GM18868 (cell line): ENCODE measurements at regions not wholly inside any gene's neighbourhood (a gene's known extent, or its start where the extent isn't known, plus 50 kb on each side); places are given as distances from the start of the nearest gene placed in this dataset.
"Not testable (repeated sequence)": the region's sequence is repeated elsewhere in the genome, so short reads cannot be mapped to it uniquely, and the experiment has no call there.

ENCODE experiments used
- ATAC-seq: cut with Tn5 transposase; IDR thresholded peaks from one replicate; pipeline ENCODE4 v1.9.1; 2021; ENCODE audit warnings: mild to moderate bottlenecking, moderate library complexity; ENCODE audit not compliant: unreplicated experiment

GRCh38 chr6:167661552-167662044 lies 165.1 kb upstream of the AFDN start:
- no peak for ATAC-seq

- no peak for ATAC-seq
Observed at GRCh38 chr6:167662075-167662880, 164.4 kb upstream of the AFDN start.

- ATAC-seq, result no peak
Observed at GRCh38 chr6:167662881-167663205, 163.9 kb upstream of the AFDN start.

- no peak for ATAC-seq
Observed at GRCh38 chr6:167663316-167663715, 163.4 kb upstream of the AFDN start.

GRCh38 chr6:167663784-167664443 lies 162.8 kb upstream of the AFDN start:
- no peak for ATAC-seq

- ATAC-seq, result no peak
Observed at GRCh38 chr6:167664678-167665660, 161.7 kb upstream of the AFDN start.

GRCh38 chr6:167665698-167666330 lies 160.9 kb upstream of the AFDN start:
- no peak for ATAC-seq

GRCh38 chr6:167666571-167667203 lies 160.0 kb upstream of the AFDN start:
- no peak for ATAC-seq

GRCh38 chr6:167667204-167668018 lies 159.3 kb upstream of the AFDN start:
- no peak for ATAC-seq

GRCh38 chr6:167668019-167668753 lies 158.5 kb upstream of the AFDN start:
- no peak for ATAC-seq

GRCh38 chr6:167668754-167669552 lies 157.8 kb upstream of the AFDN start:
- no peak for ATAC-seq

GRCh38 chr6:167669553-167669849 lies 157.2 kb upstream of the AFDN start:
- ATAC-seq, result no peak

GRCh38 chr6:167669870-167670802 lies 156.6 kb upstream of the AFDN start:
- no peak for ATAC-seq

- ATAC-seq, result no peak
Observed at GRCh38 chr6:167670938-167671338, 155.8 kb upstream of the AFDN start.

GRCh38 chr6:167671379-167671976 lies 155.2 kb upstream of the AFDN start:
- not testable (repeated sequence) for ATAC-seq

- no peak for ATAC-seq
Observed at GRCh38 chr6:167671977-167672687, 154.6 kb upstream of the AFDN start.
